ENCODE measurements at regions not wholly inside any gene's neighbourhood (a gene's known extent, or its start where the extent isn't known, plus 50 kb on each side); places are given as distances from the start of the nearest gene placed in this dataset.

- H3K79me2 ChIP-seq (ENCODE audit: insufficient read depth, low read length) = no peaks in the 10 kb centered on the region
- no peaks in the 10 kb centered on the region for H4K20me1 ChIP-seq (ENCODE audit: insufficient read depth, low read length)
- peaks cover 4% of the 10 kb centered on the region; the same call in 1 of the 2 replicates for H3K36me3 ChIP-seq (ENCODE audit: insufficient read depth, low read length)
- 0 out of 2 replicates have a peak overlapping the region, but pooled peaks have one; percentile 35 for H2AFZ ChIP-seq (ENCODE audit: low read length)
- H3K4me1 ChIP-seq (ENCODE audit: insufficient read depth, low read length, severe bottlenecking) = peaks cover 26% of the 10 kb centered on the region
- no peak overlapping the region for H3K27ac ChIP-seq (ENCODE audit: low read depth, low read length, poor library complexity, severe bottlenecking)
- H3F3A ChIP-seq (ENCODE audit: insufficient read depth, low read length) = no peaks in the 10 kb centered on the region
- peaks cover 16% of the 10 kb centered on the region; the same call in 1 of the 2 replicates for H3K9me3 ChIP-seq (ENCODE audit: low read length)
- TF ChIP-seq CTCF (IDR thresholded peaks at IDR 0.05; ENCODE audit: low read length) (no peak), EZH2 (IDR thresholded peaks at IDR 0.05; ENCODE audit: borderline replicate concordance, low read length) (no peak)
- H3K9ac ChIP-seq (ENCODE audit: low read length) = no peak overlapping the region
- H3K4me3 ChIP-seq (ENCODE audit: low read depth, low read length, poor library complexity, severe bottlenecking) = no peak overlapping the region
- no peaks in the 10 kb centered on the region for H3K27me3 ChIP-seq (ENCODE audit: insufficient read depth, low read length)
- no peak overlapping the region for H3K4me2 ChIP-seq (ENCODE audit: low read length)
- H3K9me2 ChIP-seq (ENCODE audit: low read depth, low read length) = no peaks in the 10 kb centered on the region
These were observed 307.8 kb upstream of the POM121L12 start for GRCh38 chr7:52727632-52728031.

DNA sequence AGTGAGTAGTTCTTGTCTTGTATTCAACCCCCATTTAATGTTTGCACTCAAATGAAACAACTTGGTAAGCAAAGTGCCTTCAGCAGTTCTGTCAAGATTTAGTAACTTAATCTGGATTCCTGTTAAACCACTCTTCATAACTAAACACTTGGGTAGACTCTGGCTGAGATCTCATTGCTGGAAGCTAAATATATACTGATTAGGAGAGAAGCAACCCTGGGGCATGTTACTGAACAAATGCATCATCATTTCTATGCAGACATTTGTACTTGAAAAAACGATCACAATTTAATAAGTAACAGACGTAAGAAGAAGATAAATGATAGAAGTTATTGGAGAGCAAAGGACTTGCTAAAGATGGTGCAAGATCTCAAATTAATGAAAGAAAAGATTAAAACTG is 308.4 kb upstream of the POM121L12 start:
- H3K27ac ChIP-seq (ENCODE audit: low read depth, low read length, poor library complexity, severe bottlenecking) = no peak overlapping the region
- TF ChIP-seq CTCF (IDR thresholded peaks at IDR 0.05; ENCODE audit: low read length) (no peak), EZH2 (IDR thresholded peaks at IDR 0.05; ENCODE audit: borderline replicate concordance, low read length) (no peak)

DNA sequence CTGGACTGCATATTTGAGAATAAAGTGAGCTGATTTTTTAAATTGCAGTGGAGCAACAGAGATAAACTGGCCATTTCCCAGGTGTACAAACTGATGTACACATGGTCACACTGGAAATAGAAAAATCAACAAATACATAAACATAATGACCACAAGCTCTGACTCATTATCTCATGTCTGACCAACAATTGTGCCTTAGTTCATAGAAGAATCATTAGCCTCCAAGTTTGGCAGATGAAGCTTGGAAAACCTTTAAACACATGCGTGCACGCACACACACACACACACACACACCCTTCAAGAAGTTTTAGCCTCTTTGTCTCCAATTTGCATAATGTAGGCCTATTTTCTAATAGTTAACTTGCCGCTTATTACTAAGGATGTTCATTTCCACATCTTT is 308.9 kb upstream of the POM121L12 start:
- Histone ChIP-seq H3K36me3 (ENCODE audit: insufficient read depth, low read length) (peaks cover 4% of the 10 kb centered on the region; the same call in 1 of the 2 replicates), H3K9me3 (ENCODE audit: low read length) (peaks cover 13% of the 10 kb centered on the region; the same call in 1 of the 2 replicates), H2AFZ (ENCODE audit: low read length) (no peak overlapping the region), H3K4me3 (ENCODE audit: low read depth, low read length, poor library complexity, severe bottlenecking) (no peak overlapping the region), H3F3A (ENCODE audit: insufficient read depth, low read length) (no peaks in the 10 kb centered on the region), H3K27me3 (ENCODE audit: insufficient read depth, low read length) (no peaks in the 10 kb centered on the region), H4K20me1 (ENCODE audit: insufficient read depth, low read length) (no peaks in the 10 kb centered on the region), H3K9ac (ENCODE audit: low read length) (no peak overlapping the region), H3K4me1 (ENCODE audit: insufficient read depth, low read length, severe bottlenecking) (peaks cover 36% of the 10 kb centered on the region), H3K9me2 (ENCODE audit: low read depth, low read length) (no peaks in the 10 kb centered on the region), H3K4me2 (ENCODE audit: low read length) (no peak overlapping the region), H3K79me2 (ENCODE audit: insufficient read depth, low read length) (no peaks in the 10 kb centered on the region), H3K27ac (ENCODE audit: low read depth, low read length, poor library complexity, severe bottlenecking) (no peak overlapping the region)
- TF ChIP-seq EZH2 (IDR thresholded peaks at IDR 0.05; ENCODE audit: borderline replicate concordance, low read length) = no peak
- TF ChIP-seq CTCF (IDR thresholded peaks at IDR 0.05; ENCODE audit: low read length) = no peak

More for the DNA sequence above, 308.4 kb upstream of the POM121L12 start:
- no peak overlapping the region for H2AFZ ChIP-seq (ENCODE audit: low read length)
- peaks cover 4% of the 10 kb centered on the region; the same call in 1 of the 2 replicates for H3K36me3 ChIP-seq (ENCODE audit: insufficient read depth, low read length)
- H3K27me3 ChIP-seq (ENCODE audit: insufficient read depth, low read length) = no peaks in the 10 kb centered on the region
- H4K20me1 ChIP-seq (ENCODE audit: insufficient read depth, low read length) = no peaks in the 10 kb centered on the region
- peaks cover 14% of the 10 kb centered on the region; the same call in 1 of the 2 replicates for H3K9me3 ChIP-seq (ENCODE audit: low read length)
- no peak overlapping the region for H3K9ac ChIP-seq (ENCODE audit: low read length)
- no peaks in the 10 kb centered on the region for H3K79me2 ChIP-seq (ENCODE audit: insufficient read depth, low read length)
- H3K9me2 ChIP-seq (ENCODE audit: low read depth, low read length) = no peaks in the 10 kb centered on the region
- H3K4me2 ChIP-seq (ENCODE audit: low read length) = no peak overlapping the region
- H3K4me1 ChIP-seq (ENCODE audit: insufficient read depth, low read length, severe bottlenecking) = peaks cover 31% of the 10 kb centered on the region
- H3F3A ChIP-seq (ENCODE audit: insufficient read depth, low read length) = no peaks in the 10 kb centered on the region
- H3K4me3 ChIP-seq (ENCODE audit: low read depth, low read length, poor library complexity, severe bottlenecking) = no peak overlapping the region

Data from OCI-LY1 (cell line).